ENCODE measurements at regions not wholly inside any gene's neighbourhood (a gene's known extent, or its start where the extent isn't known, plus 50 kb on each side); places are given as distances from the start of the nearest gene placed in this dataset.

GRCh38 chr3:120503727-120504616 lies 53.2 kb upstream of the FSTL1 start:
- Histone ChIP-seq H4K8ac (replicated peaks; ENCODE audit: insufficient read length, low read depth, low read length) (no peak overlapping the region), H2AK5ac (ENCODE audit: insufficient read length, low read length) (no peak overlapping the region), H3K9ac (ENCODE audit: extremely low read depth, insufficient read length, low read length) (no peak overlapping the region), H4K5ac (ENCODE audit: insufficient read length, low read depth, low read length) (no peak overlapping the region), H2BK5ac (ENCODE audit: insufficient read length, low read length) (no peak overlapping the region), H3K79me1 (ENCODE audit: insufficient read depth, low read depth, low read length, poor library complexity, severe bottlenecking) (no peaks in the 10 kb centered on the region), H2BK15ac (ENCODE audit: low read depth, low read length) (no peak overlapping the region), H3K4me2 (ENCODE audit: insufficient read depth, insufficient read length, low read length) (peak overlapping the region; percentile 37), H4K20me1 (ENCODE audit: control insufficient read depth, insufficient read depth, insufficient read length) (no peaks in the 10 kb centered on the region), H2AFZ (ENCODE audit: low read length) (no peak overlapping the region), H3K79me2 (ENCODE audit: insufficient read depth, low read length) (no peaks in the 10 kb centered on the region), H3K4me1 (ENCODE audit: insufficient read depth, low read length) (peaks cover 12% of the 10 kb centered on the region; the same call in 1 of the 2 replicates), H3K27me3 (ENCODE audit: insufficient read depth, low read length) (no peaks in the 10 kb centered on the region), H3K56ac (ENCODE audit: insufficient read length, low read depth, low read length) (no peak overlapping the region), H3K27ac (ENCODE audit: insufficient read length, low read depth, low read length) (peak overlapping the region; percentile 66), H4K91ac (ENCODE audit: insufficient read length, low read depth, low read length) (no peak overlapping the region), H3K23me2 (ENCODE audit: insufficient read length, low read depth, low read length, poor library complexity, severe bottlenecking) (no peaks in the 10 kb centered on the region), H3K9me3 (ENCODE audit: control insufficient read depth, low read depth, low read length) (peaks cover 4% of the 10 kb centered on the region), H3K14ac (ENCODE audit: insufficient read depth, low read length) (no peak overlapping the region), H2BK120ac (ENCODE audit: low read depth, low read length, poor library complexity, severe bottlenecking) (no peak overlapping the region), H3T11ph (ENCODE audit: low read length) (no peak overlapping the region), H3K4ac (ENCODE audit: low read depth, low read length) (no peak overlapping the region), H2BK12ac (ENCODE audit: insufficient read length, low read depth, low read length) (no peak overlapping the region), H3K23ac (ENCODE audit: insufficient read length, low read depth, low read length) (no peak overlapping the region), H2BK20ac (ENCODE audit: low read depth, low read length, poor library complexity, severe bottlenecking) (no peak overlapping the region), H3K18ac (ENCODE audit: insufficient read length, low read depth, low read length) (no peak overlapping the region)
- Mint-ChIP-seq H3K4me3 (peak overlapping the region; percentile 16 to 47; a peak in 4 of 5 replicates), H3K27ac (peak overlapping the region; percentile 76 to 84 (median 81); a peak in 5 of 7 replicates), H3K27me3 (ENCODE audit: low read depth) (peaks cover 1% of the 10 kb centered on the region; the same call in 1 of the 2 replicates), H3K36me3 (ENCODE audit: insufficient read depth in 1 of 3, low read depth in 3 of 3) (peaks cover 7 to 9% (median 9%) of the 10 kb centered on the region in 3 experiments), H3K9me3 (peaks cover 11 to 15% of the 10 kb centered on the region in 2 experiments), H3K4me1 (peaks cover 42 to 49% of the 10 kb centered on the region in 2 experiments)
- WGBS (ENCODE audit: extremely low coverage, insufficient read length, low lambda C conversion rate), result no CpG with 5 or more reads among the region's 5 CpGs
- TF ChIP-seq CTCF (conservative IDR thresholded peaks at IDR 0.05), result no peak
- peak; percentile 44 for DNase-seq

Data from H9 (cell line).